Adrenal gland (tissue), 5 donors: ENCODE measurements at regions not wholly inside any gene's neighbourhood (a gene's known extent, or its start where the extent isn't known, plus 50 kb on each side); places are given as distances from the start of the nearest gene placed in this dataset.

Experiments used
- POLR2A ChIP-seq, 2 donors: fragments of 450-650 bp; IDR thresholded peaks; one replicate each; pipeline ENCODE4 v1.6.1; 2017; ENCODE audit warnings: antibody characterized with exemption in 2 of 2, mild to moderate bottlenecking in 2 of 2, moderate library complexity in 1 of 2
- TF ChIP-seq, protein P1 (sequence below), 6 experiments: fragments of 450-650 bp in 4 of 6; fragments of 200-600 bp in 2 of 6; sonication (generic) in 1 of 6; IDR thresholded peaks; 1 replicate in 5 of 6; 2 replicates in 1 of 6; pipeline versions ENCODE4 v1.5.1 to v1.8.0; 2016 to 2021; ENCODE audit warnings: antibody characterized with exemption in 6 of 6, mild to moderate bottlenecking in 2 of 6, moderate library complexity in 1 of 6
- donor health status: DM: no; HTN: no; CAD: no.

DNA sequence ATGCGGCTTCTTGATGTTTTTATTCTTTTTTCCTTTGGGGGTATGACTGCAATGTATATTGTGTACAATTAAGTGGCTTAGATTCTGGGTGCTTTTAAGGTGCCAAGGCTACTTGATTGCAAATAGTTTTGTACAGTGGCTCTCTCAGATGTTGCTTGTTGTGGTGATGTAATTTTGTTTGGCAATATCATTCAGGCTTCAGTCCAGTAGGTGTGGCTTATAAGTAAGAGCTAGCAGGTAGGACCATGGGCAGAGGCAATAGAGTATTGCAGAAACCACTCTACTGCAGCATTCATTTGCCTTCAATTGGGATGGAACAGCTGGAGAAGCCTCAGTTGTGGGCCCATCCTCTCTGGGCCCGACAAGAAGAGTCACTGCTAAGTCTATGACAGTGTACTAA, 407.9 kb upstream of the MAN1A1 start:
- TF ChIP-seq, protein P1, sequence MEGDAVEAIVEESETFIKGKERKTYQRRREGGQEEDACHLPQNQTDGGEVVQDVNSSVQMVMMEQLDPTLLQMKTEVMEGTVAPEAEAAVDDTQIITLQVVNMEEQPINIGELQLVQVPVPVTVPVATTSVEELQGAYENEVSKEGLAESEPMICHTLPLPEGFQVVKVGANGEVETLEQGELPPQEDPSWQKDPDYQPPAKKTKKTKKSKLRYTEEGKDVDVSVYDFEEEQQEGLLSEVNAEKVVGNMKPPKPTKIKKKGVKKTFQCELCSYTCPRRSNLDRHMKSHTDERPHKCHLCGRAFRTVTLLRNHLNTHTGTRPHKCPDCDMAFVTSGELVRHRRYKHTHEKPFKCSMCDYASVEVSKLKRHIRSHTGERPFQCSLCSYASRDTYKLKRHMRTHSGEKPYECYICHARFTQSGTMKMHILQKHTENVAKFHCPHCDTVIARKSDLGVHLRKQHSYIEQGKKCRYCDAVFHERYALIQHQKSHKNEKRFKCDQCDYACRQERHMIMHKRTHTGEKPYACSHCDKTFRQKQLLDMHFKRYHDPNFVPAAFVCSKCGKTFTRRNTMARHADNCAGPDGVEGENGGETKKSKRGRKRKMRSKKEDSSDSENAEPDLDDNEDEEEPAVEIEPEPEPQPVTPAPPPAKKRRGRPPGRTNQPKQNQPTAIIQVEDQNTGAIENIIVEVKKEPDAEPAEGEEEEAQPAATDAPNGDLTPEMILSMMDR (IDR thresholded peaks at IDR 0.05) = no peak
- TF ChIP-seq POLR2A (IDR thresholded peaks at IDR 0.05) = no peak
